ENCODE measurements at regions not wholly inside any gene's neighbourhood (a gene's known extent, or its start where the extent isn't known, plus 50 kb on each side); places are given as distances from the start of the nearest gene placed in this dataset.

- no peak for TF ChIP-seq CTCF (IDR thresholded peaks at IDR 0.05; ENCODE audit: insufficient read depth, low read depth, low read length)
- no peak for TF ChIP-seq EZH2 (IDR thresholded peaks at IDR 0.05; ENCODE audit: insufficient read depth, low read length)
Measured at GRCh38 chr21:27595716-27596115, 628.8 kb upstream of the ADAMTS5 start.
